ENCODE measurements at regions not wholly inside any gene's neighbourhood (a gene's known extent, or its start where the extent isn't known, plus 50 kb on each side); places are given as distances from the start of the nearest gene placed in this dataset.
"Not testable (repeated sequence)": the region's sequence is repeated elsewhere in the genome, so short reads cannot be mapped to it uniquely, and the experiment has no call there.

GRCh38 chr4:3952443-3953139 lies 186.4 kb downstream of the ADRA2C start:
- intact Hi-C loops (cut with micrococcal nuclease) = loop anchor here (10.0 kb wide), 2 partner anchors 292 to 748 kb away; partner anchors contain the start of gene TMEM128 (in 1 of the 2)
- H3K36me3 Mint-ChIP-seq; H3K27ac ChIP-seq (ENCODE audit: low read depth, low read length); H3K36me3 ChIP-seq (ENCODE audit: control insufficient read depth in 2 of 3, insufficient read depth in 3 of 3, low read length in 3 of 3); POLR2A ChIA-PET; DNase-seq; H3K9me3 ChIP-seq (ENCODE audit: control insufficient read depth in 2 of 3, low read length in 3 of 3); CTCF ChIA-PET; H3K27me3 ChIP-seq (ENCODE audit: control insufficient read depth in 2 of 2, insufficient read depth in 2 of 2, low read length in 2 of 2); H3K9me3 Mint-ChIP-seq; ATAC-seq; H3K4me3 ChIP-seq (ENCODE audit: low read length); H3K27me3 Mint-ChIP-seq; H3K27ac Mint-ChIP-seq; H3K4me1 ChIP-seq (ENCODE audit: control insufficient read depth in 2 of 2, insufficient read depth in 2 of 2, low read length in 2 of 2): not testable (repeated sequence)
- H3K4me3 Mint-ChIP-seq = peak overlapping the region in 1 of 10 donors; percentile 35
- H3K4me1 Mint-ChIP-seq = peaks cover 0 to 13% (median 11%) of the 10 kb centered on the region in 7 donors

GRCh38 chr4:3953140-3953489 lies 186.9 kb downstream of the ADRA2C start:
- H3K9me3 ChIP-seq (ENCODE audit: control insufficient read depth in 2 of 3, low read length in 3 of 3); H3K27ac Mint-ChIP-seq; H3K4me3 ChIP-seq (ENCODE audit: low read length); H3K27me3 Mint-ChIP-seq; POLR2A ChIA-PET; H3K4me3 Mint-ChIP-seq; H3K27me3 ChIP-seq (ENCODE audit: control insufficient read depth in 2 of 2, insufficient read depth in 2 of 2, low read length in 2 of 2); H3K36me3 Mint-ChIP-seq; H3K4me1 ChIP-seq (ENCODE audit: control insufficient read depth in 2 of 2, insufficient read depth in 2 of 2, low read length in 2 of 2); H3K9me3 Mint-ChIP-seq; H3K27ac ChIP-seq (ENCODE audit: low read depth, low read length); DNase-seq; ATAC-seq; CTCF ChIA-PET; H3K36me3 ChIP-seq (ENCODE audit: control insufficient read depth in 2 of 3, insufficient read depth in 3 of 3, low read length in 3 of 3): not testable (repeated sequence)
- H3K4me1 Mint-ChIP-seq = peaks cover 0 to 13% (median 11%) of the 10 kb centered on the region in 7 donors
- intact Hi-C loops (cut with micrococcal nuclease) = loop anchor here (10.0 kb wide), 2 partner anchors 292 to 748 kb away; partner anchors contain the start of gene TMEM128 (in 1 of the 2)

- H3K36me3 ChIP-seq (ENCODE audit: control insufficient read depth in 2 of 3, insufficient read depth in 3 of 3, low read length in 3 of 3); H3K4me1 ChIP-seq (ENCODE audit: control insufficient read depth in 2 of 2, insufficient read depth in 2 of 2, low read length in 2 of 2); H3K36me3 Mint-ChIP-seq; H3K27me3 ChIP-seq (ENCODE audit: control insufficient read depth in 2 of 2, insufficient read depth in 2 of 2, low read length in 2 of 2); CTCF ChIA-PET; ATAC-seq; H3K9me3 ChIP-seq (ENCODE audit: control insufficient read depth in 2 of 3, low read length in 3 of 3); H3K9me3 Mint-ChIP-seq; H3K27me3 Mint-ChIP-seq: not testable (repeated sequence)
- Mint-ChIP-seq H3K4me1 (peaks cover 0 to 13% (median 11%) of the 10 kb centered on the region in 7 donors), H3K4me3 (peak overlapping the region; percentile 84 to 97 (median 95)), H3K27ac (peak overlapping the region; percentile 85 to 99 (median 96))
- intact Hi-C loops (cut with micrococcal nuclease) = loop anchor here (1.0 to 10.0 kb wide), 7 partner anchors 290 to 750 kb away; partner anchors contain the start of genes STX18 (in 2 of the 2), TMEM128 (in 2 of the 2), LRPAP1 (in 1 of the 2) and LYAR (in 1 of the 2)
- H3K4me3 ChIP-seq (ENCODE audit: low read length) = peak overlapping the region; percentile 66
- H3K27ac ChIP-seq (ENCODE audit: low read depth, low read length) = peak overlapping the region; percentile 83
- DNase-seq = peak; percentile 31 to 79 (median 61)
- POLR2A ChIA-PET = interaction anchor here (1.1 kb wide), 1 partner anchor 293 kb away, joined by 3 read pairs; the partner anchor contains the start of gene TMEM128
These were observed 188.5 kb downstream of the ADRA2C start for GRCh38 chr4:3954540-3955320.

- H3K27me3 ChIP-seq (ENCODE audit: control insufficient read depth in 2 of 2, insufficient read depth in 2 of 2, low read length in 2 of 2); H3K36me3 ChIP-seq (ENCODE audit: control insufficient read depth in 2 of 3, insufficient read depth in 3 of 3, low read length in 3 of 3); POLR2A ChIA-PET; CTCF ChIA-PET; H3K9me3 Mint-ChIP-seq; H3K4me1 ChIP-seq (ENCODE audit: control insufficient read depth in 2 of 2, insufficient read depth in 2 of 2, low read length in 2 of 2); H3K9me3 ChIP-seq (ENCODE audit: control insufficient read depth in 2 of 3, low read length in 3 of 3); H3K27me3 Mint-ChIP-seq; H3K36me3 Mint-ChIP-seq: not testable (repeated sequence)
- Mint-ChIP-seq H3K4me1 (peaks cover 0 to 13% (median 11%) of the 10 kb centered on the region in 7 donors), H3K27ac (peak overlapping the region; percentile 85 to 99 (median 95)), H3K4me3 (peak overlapping the region; percentile 84 to 97 (median 93))
- ATAC-seq (peak; percentile 100), DNase-seq (peak; percentile 96 to 99 (median 98))
- H3K27ac ChIP-seq (ENCODE audit: low read depth, low read length) = peak overlapping the region; percentile 83
- intact Hi-C loops (cut with micrococcal nuclease) = loop anchor here (1.0 to 10.0 kb wide), 7 partner anchors 289 to 751 kb away; partner anchors contain the start of genes STX18 (in 2 of the 2), TMEM128 (in 2 of the 2), LRPAP1 (in 1 of the 2) and LYAR (in 1 of the 2)
- H3K4me3 ChIP-seq (ENCODE audit: low read length) = peak overlapping the region; percentile 66
These were observed 189.4 kb downstream of the ADRA2C start for GRCh38 chr4:3955321-3956164.

GRCh38 chr4:3956165-3956867 lies 190.1 kb downstream of the ADRA2C start:
- ATAC-seq; H3K36me3 ChIP-seq (ENCODE audit: control insufficient read depth in 2 of 3, insufficient read depth in 3 of 3, low read length in 3 of 3); H3K36me3 Mint-ChIP-seq; H3K27me3 Mint-ChIP-seq; H3K27me3 ChIP-seq (ENCODE audit: control insufficient read depth in 2 of 2, insufficient read depth in 2 of 2, low read length in 2 of 2); H3K9me3 Mint-ChIP-seq; H3K4me1 ChIP-seq (ENCODE audit: control insufficient read depth in 2 of 2, insufficient read depth in 2 of 2, low read length in 2 of 2); H3K9me3 ChIP-seq (ENCODE audit: control insufficient read depth in 2 of 3, low read length in 3 of 3); CTCF ChIA-PET; POLR2A ChIA-PET: not testable (repeated sequence)
- Histone ChIP-seq H3K27ac (ENCODE audit: low read depth, low read length) (peak overlapping the region; percentile 83), H3K4me3 (ENCODE audit: low read length) (peak overlapping the region; percentile 66)
- H3K4me1 Mint-ChIP-seq = peaks cover 0 to 13% (median 11%) of the 10 kb centered on the region in 7 donors
- peak overlapping the region in 8 of 9 donors; percentile 85 to 99 (median 96) for H3K27ac Mint-ChIP-seq
- peak in 5 of 9 donors; percentile 10 to 22 (median 18) for DNase-seq
- peak overlapping the region; percentile 84 to 97 (median 93) for H3K4me3 Mint-ChIP-seq
- intact Hi-C loops (cut with micrococcal nuclease) = loop anchor here (5.0 to 10.0 kb wide), 4 partner anchors 288 to 752 kb away; partner anchors contain the start of genes STX18 (in 2 of the 2), RGS12 (in 1 of the 2) and TMEM128 (in 1 of the 2)

GRCh38 chr4:3961091-3961672 lies 195.0 kb downstream of the ADRA2C start:
- intact Hi-C loops (cut with micrococcal nuclease); H3K36me3 Mint-ChIP-seq: not testable (repeated sequence)

More at GRCh38 chr4:3961091-3961672, 195.0 kb downstream of the ADRA2C start:
- H3K9me3 Mint-ChIP-seq; POLR2A ChIA-PET; H3K27me3 ChIP-seq (ENCODE audit: control insufficient read depth in 2 of 2, insufficient read depth in 2 of 2, low read length in 2 of 2); H3K4me3 Mint-ChIP-seq; H3K36me3 ChIP-seq (ENCODE audit: control insufficient read depth in 2 of 3, insufficient read depth in 3 of 3, low read length in 3 of 3); H3K27ac Mint-ChIP-seq; H3K9me3 ChIP-seq (ENCODE audit: control insufficient read depth in 2 of 3, low read length in 3 of 3); DNase-seq; H3K27me3 Mint-ChIP-seq; H3K4me1 ChIP-seq (ENCODE audit: control insufficient read depth in 2 of 2, insufficient read depth in 2 of 2, low read length in 2 of 2); CTCF ChIA-PET; H3K4me1 Mint-ChIP-seq; ATAC-seq; H3K4me3 ChIP-seq (ENCODE audit: low read length); H3K27ac ChIP-seq (ENCODE audit: low read depth, low read length): not testable (repeated sequence)

Data from naive thymus-derived CD4-positive, alpha-beta T cell (primary cell).